ENCODE measurements at regions not wholly inside any gene's neighbourhood (a gene's known extent, or its start where the extent isn't known, plus 50 kb on each side); places are given as distances from the start of the nearest gene placed in this dataset.

DNA sequence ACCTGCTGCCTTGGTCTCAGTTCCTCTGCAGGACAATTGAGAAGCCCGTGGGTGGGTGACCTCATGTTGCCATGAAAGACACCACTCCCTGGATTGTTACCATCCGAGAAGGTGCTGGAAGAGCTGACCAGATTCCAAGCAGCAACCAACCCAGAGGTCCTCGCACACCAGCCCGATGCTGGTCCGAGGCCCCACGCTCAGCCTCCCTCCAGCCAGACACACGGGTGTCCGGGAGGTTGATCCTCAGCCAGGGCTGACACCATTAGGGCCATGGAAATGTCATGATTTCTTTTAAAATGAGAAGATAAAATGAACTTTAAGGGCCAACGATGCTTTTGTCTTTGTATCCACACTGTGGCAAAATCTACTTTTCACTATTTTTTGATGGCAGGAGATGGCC lies 242.3 kb downstream of the RBFOX3 start:
- DNase-seq (ENCODE audit: extremely low spot score): no peak
- TF ChIP-seq BHLHE40 (IDR thresholded peaks at IDR 0.05; ENCODE audit: borderline replicate concordance) (no peak), L3MBTL2 (conservative IDR thresholded peaks at IDR 0.05) (no peak), SP1 (IDR thresholded peaks at IDR 0.05) (no peak), FOXK2 (IDR thresholded peaks at IDR 0.05) (no peak), ZNF384 (IDR thresholded peaks at IDR 0.05) (no peak), NFRKB (IDR thresholded peaks at IDR 0.05) (no peak), LEF1 (IDR thresholded peaks at IDR 0.05; ENCODE audit: borderline replicate concordance) (no peak), ELF4 (IDR thresholded peaks at IDR 0.05) (no peak), HDGF (IDR thresholded peaks at IDR 0.05; ENCODE audit: borderline replicate concordance) (no peak), CTBP1 (IDR thresholded peaks at IDR 0.05; ENCODE audit: borderline replicate concordance) (no peak)
- ChIA-PET POLR2A (no interaction called here), CTCF (no interaction called here)

GRCh38 chr17:79366988-79367571 lies 243.8 kb downstream of the RBFOX3 start:
- ChIA-PET CTCF (interaction anchor here (1.4 kb wide), 1 partner anchor 34 kb away, joined by 3 read pairs; no protein-coding TSS in a partner anchor), POLR2A (no interaction called here)
- no peak for DNase-seq (ENCODE audit: extremely low spot score)
- no peak for TF ChIP-seq ZNF384 (IDR thresholded peaks at IDR 0.05)

GRCh38 chr17:79365836-79366770 lies 244.7 kb downstream of the RBFOX3 start:
- TF ChIP-seq TARDBP (IDR thresholded peaks at IDR 0.05) (no peak), PKNOX1 (IDR thresholded peaks at IDR 0.05) (peak; percentile 38; the same call in 1 of the 2 replicates), NFRKB (IDR thresholded peaks at IDR 0.05) (no peak), FOXM1 (IDR thresholded peaks at IDR 0.05; ENCODE audit: borderline replicate concordance) (no peak)
- no peak for DNase-seq (ENCODE audit: extremely low spot score)
- ChIA-PET CTCF (interaction anchor here (0.9 to 1.4 kb wide), 2 partner anchors 35 to 283 kb away, joined by 3 read pairs; no protein-coding TSS in a partner anchor), POLR2A (no interaction called here)

DNA sequence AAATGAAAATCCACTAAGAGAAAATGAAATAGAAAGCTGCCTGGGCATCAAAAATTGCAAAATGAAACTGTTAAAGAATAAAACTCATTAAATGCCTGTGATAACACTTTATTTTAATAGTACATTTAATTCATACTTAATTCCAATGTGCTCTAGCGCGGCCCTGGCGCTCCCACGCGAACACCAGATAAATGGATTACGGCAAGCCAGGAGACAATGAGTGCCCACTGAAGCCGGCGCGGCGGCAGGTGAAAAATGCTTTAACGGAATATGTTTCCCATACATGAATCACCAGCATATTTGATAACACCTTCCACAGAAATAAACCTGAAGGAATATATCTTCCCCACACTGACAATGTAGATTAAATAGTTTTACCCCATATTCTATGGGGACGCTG lies 245.5 kb downstream of the RBFOX3 start:
- no peak for DNase-seq (ENCODE audit: extremely low spot score)
- TF ChIP-seq BHLHE40 (IDR thresholded peaks at IDR 0.05; ENCODE audit: borderline replicate concordance) (no peak), HDGF (IDR thresholded peaks at IDR 0.05; ENCODE audit: borderline replicate concordance) (no peak), SP1 (IDR thresholded peaks at IDR 0.05) (no peak), SUZ12 (IDR thresholded peaks at IDR 0.05) (no peak), TARDBP (IDR thresholded peaks at IDR 0.05) (no peak), ARNT (IDR thresholded peaks at IDR 0.05) (no peak), FOXM1 (IDR thresholded peaks at IDR 0.05; ENCODE audit: borderline replicate concordance) (no peak)
- ChIA-PET POLR2A (no interaction called here), CTCF (no interaction called here)

- TF ChIP-seq BHLHE40 (IDR thresholded peaks at IDR 0.05; ENCODE audit: borderline replicate concordance): no peak
- no peak for TF ChIP-seq ARNT (IDR thresholded peaks at IDR 0.05)
- no peak for TF ChIP-seq FOXA1 (IDR thresholded peaks at IDR 0.05)
- no peak for TF ChIP-seq PKNOX1 (IDR thresholded peaks at IDR 0.05)
- no peak for TF ChIP-seq CTBP1 (IDR thresholded peaks at IDR 0.05; ENCODE audit: borderline replicate concordance)
- TF ChIP-seq ELF4 (IDR thresholded peaks at IDR 0.05): no peak
- TF ChIP-seq SUZ12 (IDR thresholded peaks at IDR 0.05): no peak
- no peak for TF ChIP-seq TARDBP (IDR thresholded peaks at IDR 0.05)
- TF ChIP-seq FOXM1 (IDR thresholded peaks at IDR 0.05; ENCODE audit: borderline replicate concordance): no peak
- TF ChIP-seq FOXK2 (IDR thresholded peaks at IDR 0.05): no peak
- no peak for DNase-seq (ENCODE audit: extremely low spot score)
- ChIA-PET CTCF (no interaction called here), POLR2A (no interaction called here)
These were observed 246.3 kb downstream of the RBFOX3 start for GRCh38 chr17:79364315-79365094.

DNA sequence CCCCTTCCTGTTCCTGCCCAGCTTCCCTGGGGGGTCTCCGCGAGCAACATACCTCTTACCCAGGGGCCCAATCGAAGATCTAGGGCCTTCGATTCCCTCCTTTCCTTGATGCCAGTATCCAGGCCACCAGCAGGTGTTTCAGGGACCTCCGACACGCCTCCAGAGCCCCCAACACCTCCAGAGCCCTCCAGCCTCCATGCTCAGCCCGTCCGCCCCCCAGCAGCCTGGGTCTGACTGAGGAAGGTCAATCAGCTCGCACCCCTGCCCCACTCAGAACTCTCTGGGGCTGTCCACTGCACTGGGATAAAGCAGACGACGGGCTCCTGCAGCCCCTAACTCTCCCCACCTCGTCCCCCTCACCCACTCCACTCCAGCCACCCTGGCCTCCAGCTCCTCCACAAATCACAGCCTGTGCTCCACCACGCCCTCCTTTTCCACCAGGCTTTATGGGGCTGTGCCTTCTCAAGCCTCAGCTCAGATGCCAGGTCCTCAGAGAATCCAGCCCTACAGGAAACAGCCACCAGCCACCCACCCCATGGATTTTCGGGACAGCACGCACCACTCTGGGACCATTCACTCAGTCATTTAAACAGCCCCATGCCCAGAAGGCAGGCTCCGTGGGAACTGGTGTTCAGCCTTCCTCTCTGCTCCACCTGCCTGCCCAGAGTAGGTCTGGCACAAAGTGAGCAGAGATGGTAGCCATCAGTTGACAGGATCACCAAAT lies 247.1 kb downstream of the RBFOX3 start:
- no peak for TF ChIP-seq PKNOX1 (IDR thresholded peaks at IDR 0.05)
- no peak for TF ChIP-seq HDGF (IDR thresholded peaks at IDR 0.05; ENCODE audit: borderline replicate concordance)
- no peak for TF ChIP-seq ELF4 (IDR thresholded peaks at IDR 0.05)
- TF ChIP-seq ZNF384 (IDR thresholded peaks at IDR 0.05): no peak
- TF ChIP-seq SUZ12 (IDR thresholded peaks at IDR 0.05): no peak
- TF ChIP-seq FOXA1 (IDR thresholded peaks at IDR 0.05): no peak
- no peak for TF ChIP-seq L3MBTL2 (conservative IDR thresholded peaks at IDR 0.05)
- TF ChIP-seq CTBP1 (IDR thresholded peaks at IDR 0.05; ENCODE audit: borderline replicate concordance): no peak
- TF ChIP-seq LEF1 (IDR thresholded peaks at IDR 0.05; ENCODE audit: borderline replicate concordance): no peak
- TF ChIP-seq SP1 (IDR thresholded peaks at IDR 0.05): no peak
- TF ChIP-seq TARDBP (IDR thresholded peaks at IDR 0.05): no peak
- no peak for TF ChIP-seq FOXM1 (IDR thresholded peaks at IDR 0.05; ENCODE audit: borderline replicate concordance)
- TF ChIP-seq FOXK2 (IDR thresholded peaks at IDR 0.05): no peak
- no peak for TF ChIP-seq ARNT (IDR thresholded peaks at IDR 0.05)
- no peak for TF ChIP-seq BHLHE40 (IDR thresholded peaks at IDR 0.05; ENCODE audit: borderline replicate concordance)
- TF ChIP-seq NFRKB (IDR thresholded peaks at IDR 0.05): no peak
- POLR2A ChIA-PET: no interaction called here

More for the DNA sequence above, 247.1 kb downstream of the RBFOX3 start:
- CTCF ChIA-PET: no interaction called here
- no peak for DNase-seq (ENCODE audit: extremely low spot score)
